Skeletal muscle tissue (tissue), 3 donors: ENCODE measurements at regions not wholly inside any gene's neighbourhood (a gene's known extent, or its start where the extent isn't known, plus 50 kb on each side); places are given as distances from the start of the nearest gene placed in this dataset.

Experiments
- H3K27ac ChIP-seq: one replicate; pipeline ENCODE4 v1.7.0; 2013; ENCODE audit warnings: mild to moderate bottlenecking, low read depth, low read length, inconsistent platforms
- H3K27me3 ChIP-seq, 3 donors: one replicate each; pipeline ENCODE4 v1.7.0; 2013; ENCODE audit warnings: low read length in 3 of 3; ENCODE audit not compliant: control insufficient read depth in 3 of 3, insufficient read depth in 3 of 3
- H3K36me3 ChIP-seq, 3 donors: one replicate each; pipeline ENCODE4 v1.7.0; 2013; ENCODE audit warnings: low read length in 3 of 3; ENCODE audit not compliant: control insufficient read depth in 3 of 3, insufficient read depth in 3 of 3
- H3K4me1 ChIP-seq, 3 donors: one replicate each; pipeline ENCODE4 v1.7.0; 2013; ENCODE audit warnings: low read length in 3 of 3, mild to moderate bottlenecking in 3 of 3; ENCODE audit not compliant: control insufficient read depth in 3 of 3, insufficient read depth in 3 of 3
- H3K4me3 ChIP-seq, 3 donors: one replicate each; pipeline ENCODE4 v1.7.0; 2013; ENCODE audit warnings: low read length in 3 of 3
- H3K9ac ChIP-seq, 3 donors: one replicate each; pipeline ENCODE4 v1.7.0; 2013; ENCODE audit warnings: low read length in 3 of 3, mild to moderate bottlenecking in 3 of 3, moderate library complexity in 2 of 3, low read depth in 1 of 3
- H3K9me3 ChIP-seq, 3 donors: one replicate each; pipeline ENCODE4 v1.7.0; 2013; ENCODE audit warnings: low read length in 3 of 3; ENCODE audit not compliant: control insufficient read depth in 3 of 3
- donor health status: Osteomylitis.

GRCh38 chr18:6465281-6465680 is 50.6 kb upstream of the L3MBTL4 start:
- H3K9me3 ChIP-seq, result no peaks in the 10 kb centered on the region
- no peak overlapping the region for H3K9ac ChIP-seq
- no peak overlapping the region for H3K4me3 ChIP-seq
- no peaks in the 10 kb centered on the region for H3K4me1 ChIP-seq
- H3K27ac ChIP-seq, result no peak overlapping the region
- no peaks in the 10 kb centered on the region for H3K27me3 ChIP-seq
- no peaks in the 10 kb centered on the region for H3K36me3 ChIP-seq

GRCh38 chr18:6476190-6476589 is 61.5 kb upstream of the L3MBTL4 start:
- Histone ChIP-seq H3K9ac (no peak overlapping the region), H3K27ac (no peak overlapping the region), H3K9me3 (no peaks in the 10 kb centered on the region), H3K36me3 (no peaks in the 10 kb centered on the region), H3K27me3 (no peaks in the 10 kb centered on the region), H3K4me1 (no peaks in the 10 kb centered on the region), H3K4me3 (no peak overlapping the region)

- Histone ChIP-seq H3K4me1 (no peaks in the 10 kb centered on the region), H3K9ac (no peak overlapping the region), H3K27me3 (no peaks in the 10 kb centered on the region), H3K9me3 (no peaks in the 10 kb centered on the region), H3K4me3 (no peak overlapping the region), H3K27ac (no peak overlapping the region), H3K36me3 (no peaks in the 10 kb centered on the region)
Measured at GRCh38 chr18:6476880-6477279, 62.2 kb upstream of the L3MBTL4 start.

GRCh38 chr18:6478121-6478520 is 63.4 kb upstream of the L3MBTL4 start:
- Histone ChIP-seq H3K27me3 (no peaks in the 10 kb centered on the region), H3K27ac (no peak overlapping the region), H3K36me3 (no peaks in the 10 kb centered on the region), H3K9ac (no peak overlapping the region), H3K9me3 (no peaks in the 10 kb centered on the region), H3K4me3 (no peak overlapping the region), H3K4me1 (peaks cover 0 to 6% (median 0%) of the 10 kb centered on the region in 3 donors)

- no peaks in the 10 kb centered on the region for H3K36me3 ChIP-seq
- no peaks in the 10 kb centered on the region for H3K27me3 ChIP-seq
- no peaks in the 10 kb centered on the region for H3K9me3 ChIP-seq
Measured at GRCh38 chr18:6479699-6480098, 65.0 kb upstream of the L3MBTL4 start.

GRCh38 chr18:6482198-6482977 is 67.7 kb upstream of the L3MBTL4 start:
- Histone ChIP-seq H3K9me3 (no peaks in the 10 kb centered on the region), H3K36me3 (no peaks in the 10 kb centered on the region), H3K4me1 (peaks cover 0 to 6% (median 0%) of the 10 kb centered on the region in 3 donors)

More at GRCh38 chr18:6479699-6480098, 65.0 kb upstream of the L3MBTL4 start:
- Histone ChIP-seq H3K4me1 (peaks cover 0 to 6% (median 0%) of the 10 kb centered on the region in 3 donors), H3K4me3 (no peak overlapping the region), H3K27ac (no peak overlapping the region), H3K9ac (no peak overlapping the region)

GRCh38 chr18:6484659-6485058 is 69.9 kb upstream of the L3MBTL4 start:
- Histone ChIP-seq H3K27ac (no peak overlapping the region), H3K4me1 (peaks cover 0 to 6% (median 0%) of the 10 kb centered on the region in 3 donors), H3K4me3 (no peak overlapping the region), H3K9ac (no peak overlapping the region), H3K36me3 (no peaks in the 10 kb centered on the region), H3K9me3 (no peaks in the 10 kb centered on the region), H3K27me3 (peaks cover 0 to 4% (median 0%) of the 10 kb centered on the region in 3 donors)

More at GRCh38 chr18:6482198-6482977, 67.7 kb upstream of the L3MBTL4 start:
- H3K27ac ChIP-seq, result no peak overlapping the region
- H3K27me3 ChIP-seq, result peaks cover 0 to 4% (median 0%) of the 10 kb centered on the region in 3 donors
- H3K9ac ChIP-seq, result no peak overlapping the region
- no peak overlapping the region for H3K4me3 ChIP-seq

- Histone ChIP-seq H3K36me3 (no peaks in the 10 kb centered on the region), H3K9ac (no peak overlapping the region), H3K4me1 (peaks cover 0 to 6% (median 0%) of the 10 kb centered on the region in 3 donors), H3K27me3 (peaks cover 0 to 4% (median 0%) of the 10 kb centered on the region in 3 donors), H3K27ac (no peak overlapping the region), H3K9me3 (no peaks in the 10 kb centered on the region), H3K4me3 (no peak overlapping the region)
Measured at GRCh38 chr18:6486313-6486712, 71.6 kb upstream of the L3MBTL4 start.

- Histone ChIP-seq H3K27ac (no peak overlapping the region), H3K9me3 (no peaks in the 10 kb centered on the region), H3K36me3 (no peaks in the 10 kb centered on the region), H3K4me3 (no peak overlapping the region), H3K9ac (no peak overlapping the region), H3K27me3 (peaks cover 0 to 4% (median 0%) of the 10 kb centered on the region in 3 donors), H3K4me1 (peaks cover 0 to 6% (median 0%) of the 10 kb centered on the region in 3 donors)
Measured at GRCh38 chr18:6486764-6487426, 72.2 kb upstream of the L3MBTL4 start.

GRCh38 chr18:6487968-6488367 is 73.3 kb upstream of the L3MBTL4 start:
- peaks cover 0 to 4% (median 0%) of the 10 kb centered on the region in 3 donors for H3K27me3 ChIP-seq

More at GRCh38 chr18:6487968-6488367, 73.3 kb upstream of the L3MBTL4 start:
- no peak overlapping the region for H3K4me3 ChIP-seq
- H3K4me1 ChIP-seq, result no peaks in the 10 kb centered on the region
- H3K27ac ChIP-seq, result no peak overlapping the region
- H3K36me3 ChIP-seq, result no peaks in the 10 kb centered on the region
- H3K9me3 ChIP-seq, result no peaks in the 10 kb centered on the region
- H3K9ac ChIP-seq, result no peak overlapping the region
